HCT116 (cell line): ENCODE measurements at regions not wholly inside any gene's neighbourhood (a gene's known extent, or its start where the extent isn't known, plus 50 kb on each side); places are given as distances from the start of the nearest gene placed in this dataset.

ENCODE experiments used
- ATAC-seq: fragments of 200-7000 bp; cut with Tn5 transposase; 2 replicates; pipeline ENCODE4 v1.9.1; 2020; ENCODE audit warnings: mild to moderate bottlenecking, moderate library complexity
- BruUV-seq: library from RNA; stranded (reverse); fragments of 400-500 nt; replicated peaks from 2 replicates; lab custom pipeline; 2021; lab: Mats Ljungman, UMichigan
- CTCF ChIA-PET: fragments of 300-600 bp; sonication (Branson Sonifier 250); formaldehyde crosslinking; loops from one replicate; lab custom pipeline; 2021; ENCODE audit warnings: antibody characterized with exemption; lab: Charles Lee
- POLR2A ChIA-PET: fragments of 300-600, 350-600 bp; sonication (Branson Sonifier 250); formaldehyde crosslinking; loops from one replicate; lab custom pipeline; 2021; ENCODE audit warnings: antibody characterized with exemption; lab: Charles Lee
- RAD21 ChIA-PET, 2 experiments: fragments of 300-600 bp; sonication (Branson Sonifier 250); formaldehyde crosslinking; loops; one replicate each; lab custom pipeline; 2023; ENCODE audit warnings: low total read pairs in 2 of 2; ENCODE audit not compliant: uncharacterized antibody in 2 of 2, unreplicated experiment in 2 of 2, low non-redundant PET in 1 of 2; lab: Charles Lee
- DNase-seq: peaks from one replicate; pipeline ENCODE4 v3.0.0-alpha.2; 2010; ENCODE audit warnings: low read depth, low spot score
- H2AFZ ChIP-seq: fragments of 200-600 bp; shearing (Covaris generic), sonication (generic); 2 replicates; pipeline ENCODE4 v1.6.1; 2017; ENCODE audit warnings: low read depth, mixed run types, mixed read lengths, antibody characterized with exemption, low read length; ENCODE audit not compliant: poor library complexity, severe bottlenecking
- H3K27ac ChIP-seq: 2 replicates; pipeline ENCODE4 v1.5.1; 2012; ENCODE audit warnings: low read depth, low read length
- H3K27me3 ChIP-seq: fragments of 200-600 bp; sonication (generic); 2 replicates; pipeline ENCODE4 v1.6.1; 2016; ENCODE audit warnings: mixed run types, low read length, mixed read lengths; ENCODE audit not compliant: insufficient read depth
- H3K36me3 ChIP-seq, 2 experiments: fragments of 200-500 bp in 1 of 2; fragments of 200-600 bp in 1 of 2; sonication (Bioruptor generic) in 1 of 2; sonication (generic) in 1 of 2; 2 replicates each; pipeline versions ENCODE4 v1.5.1 to v1.6.1; 2014 to 2016; ENCODE audit warnings: low read length in 2 of 2, inconsistent platforms in 1 of 2, mixed read lengths in 1 of 2, mixed run types in 1 of 2; ENCODE audit not compliant: insufficient read depth in 2 of 2, control insufficient read depth in 1 of 2
- H3K4me1 ChIP-seq, 2 experiments: fragments of 200-600 bp in 1 of 2; sonication (generic) in 1 of 2; 2 replicates each; pipeline versions ENCODE4 v1.5.1 to v1.6.1; 2012 to 2017; ENCODE audit warnings: low read length in 2 of 2, inconsistent platforms in 1 of 2, mild to moderate bottlenecking in 1 of 2, mixed read lengths in 1 of 2, mixed run types in 1 of 2, moderate library complexity in 1 of 2; ENCODE audit not compliant: insufficient read depth in 2 of 2, control insufficient read depth in 1 of 2
- H3K4me2 ChIP-seq: fragments of 200-600 bp; sonication (generic); 2 replicates; pipeline ENCODE4 v1.6.1; 2017; ENCODE audit warnings: mixed run types, low read length, mixed read lengths
- H3K4me3 ChIP-seq, 2 experiments: fragments of 200-600 bp in 1 of 2; sonication (generic) in 1 of 2; replicated peaks in 1 of 2; 2 replicates each; pipeline ENCODE4 v1.5.1; 2011 to 2016; ENCODE audit warnings: low read length in 2 of 2, control low read depth in 1 of 2, low read depth in 1 of 2, mild to moderate bottlenecking in 1 of 2, mixed read lengths in 1 of 2, mixed run types in 1 of 2
- H3K79me2 ChIP-seq: fragments of 200-600 bp; sonication (generic); 2 replicates; pipeline ENCODE4 v1.6.1; 2017; ENCODE audit warnings: mild to moderate bottlenecking, mixed run types, low read length, moderate library complexity, mixed read lengths; ENCODE audit not compliant: insufficient read depth
- H3K9ac ChIP-seq: fragments of 200-600 bp; sonication (generic); 2 replicates; pipeline ENCODE4 v1.6.1; 2016; ENCODE audit warnings: low read length, mixed read lengths
- H3K9me2 ChIP-seq: fragments of 200-600 bp; sonication (generic), shearing (Covaris generic); 2 replicates; pipeline ENCODE4 v1.6.1; 2017; ENCODE audit warnings: mixed run types, mild to moderate bottlenecking, moderate library complexity; ENCODE audit not compliant: insufficient read depth
- H3K9me3 ChIP-seq, 2 experiments: fragments of 200-500 bp in 1 of 2; fragments of 200-600 bp in 1 of 2; sonication (Bioruptor generic) in 1 of 2; sonication (generic) in 1 of 2; 2 replicates each; pipeline ENCODE4 v1.6.1; 2014 to 2017; ENCODE audit warnings: low read length in 2 of 2, mixed read lengths in 2 of 2, inconsistent platforms in 1 of 2, low read depth in 1 of 2, mild to moderate bottlenecking in 1 of 2, mixed run types in 1 of 2, moderate library complexity in 1 of 2; ENCODE audit not compliant: control insufficient read depth in 1 of 2, insufficient read depth in 1 of 2
- H4K20me1 ChIP-seq: fragments of 200-600 bp; sonication (generic), shearing (Covaris generic); 2 replicates; pipeline ENCODE4 v1.6.1; 2017; ENCODE audit warnings: mixed run types, mild to moderate bottlenecking, moderate library complexity; ENCODE audit not compliant: insufficient read depth
- CBX3 ChIP-seq: IDR thresholded peaks from 2 replicates; pipeline ENCODE4 v1.6.1; 2012; ENCODE audit warnings: low read depth
- CEBPB ChIP-seq: IDR thresholded peaks from 2 replicates; pipeline ENCODE4 v1.6.1; 2012; ENCODE audit warnings: low read depth
- EGR1 ChIP-seq: IDR thresholded peaks from 2 replicates; pipeline ENCODE4 v1.6.1; 2012; ENCODE audit warnings: low read depth
- ELF1 ChIP-seq: IDR thresholded peaks from 2 replicates; pipeline ENCODE4 v1.6.1; 2012; ENCODE audit warnings: low read depth, borderline replicate concordance
- EZH2 ChIP-seq: fragments of 200-600 bp; sonication (generic); IDR thresholded peaks from 2 replicates; pipeline ENCODE4 v1.6.1; 2017; ENCODE audit warnings: antibody characterized with exemption, mixed run types
- EZH2phosphoT487 ChIP-seq: fragments of 200-600 bp; IDR thresholded peaks from 2 replicates; pipeline ENCODE4 v1.6.1; 2018; ENCODE audit warnings: antibody characterized with exemption, borderline replicate concordance
- JUND ChIP-seq: IDR thresholded peaks from 2 replicates; pipeline ENCODE4 v1.6.1; 2012
- MAX ChIP-seq: IDR thresholded peaks from 2 replicates; pipeline ENCODE4 v1.6.1; 2012
- POLR2AphosphoS5 ChIP-seq: IDR thresholded peaks from 2 replicates; pipeline ENCODE4 v1.6.1; 2011; ENCODE audit warnings: mild to moderate bottlenecking, low read depth, low read length, moderate library complexity
- RAD21 ChIP-seq: IDR thresholded peaks from 2 replicates; pipeline ENCODE4 v1.6.1; 2012; ENCODE audit warnings: low read depth, mild to moderate bottlenecking
- REST ChIP-seq: IDR thresholded peaks from 2 replicates; pipeline ENCODE4 v1.6.1; 2012; ENCODE audit warnings: low read depth
- SIN3A ChIP-seq: IDR thresholded peaks from 2 replicates; pipeline ENCODE4 v1.6.1; 2012; ENCODE audit warnings: low read depth
- TCF7L2 ChIP-seq: IDR thresholded peaks from 2 replicates; pipeline ENCODE4 v1.7.0; 2011; ENCODE audit warnings: borderline replicate concordance, inconsistent platforms; ENCODE audit not compliant: insufficient read depth, insufficient read length; ENCODE audit errors: extremely low read depth
- YY1 ChIP-seq: IDR thresholded peaks from 2 replicates; pipeline ENCODE4 v1.6.1; 2011; ENCODE audit warnings: low read length, low read depth, moderate library complexity, mild to moderate bottlenecking; ENCODE audit not compliant: insufficient replicate concordance; ENCODE audit errors: extremely low read depth
- ZBTB33 ChIP-seq: IDR thresholded peaks from 2 replicates; pipeline ENCODE4 v1.6.1; 2011; ENCODE audit warnings: mild to moderate bottlenecking, low read length, moderate library complexity; ENCODE audit not compliant: insufficient replicate concordance; ENCODE audit errors: extremely low read depth
- intact Hi-C: fragments of 100-400 bp; cut with micrococcal nuclease; formaldehyde crosslinking; loops from 2 replicates; pipeline ENCODE4 v1.10.0; 2022

GRCh38 chrX:95383778-95384177 is 1300.9 kb upstream of the DIAPH2 start:
- POLR2A ChIA-PET, result no interaction called here
- DNase-seq (no peak), ATAC-seq (no peak)
- Histone ChIP-seq H3K27me3 (no peaks in the 10 kb centered on the region), H3K9ac (no peak overlapping the region), H3K36me3 (no peaks in the 10 kb centered on the region), H3K79me2 (no peaks in the 10 kb centered on the region), H3K9me3 (no peaks in the 10 kb centered on the region), H3K4me1 (no peaks in the 10 kb centered on the region)
- no TSS peak for BruUV-seq
- CTCF ChIA-PET, result no interaction called here
- intact Hi-C loops, result no loop called here
- TF ChIP-seq MAX, result no peak
- TF ChIP-seq TCF7L2, result no peak
- TF ChIP-seq SIN3A, result no peak
- TF ChIP-seq YY1, result no peak
- no peak for TF ChIP-seq CEBPB
- TF ChIP-seq, all 23 proteins: peak for 0
- Histone ChIP-seq H3K9me2 (no peaks in the 10 kb centered on the region), H2AFZ (no peak overlapping the region), H3K4me2 (no peak overlapping the region), H3K4me3 (no peak overlapping the region), H3K27ac (no peak overlapping the region), H4K20me1 (no peaks in the 10 kb centered on the region)
- RAD21 ChIA-PET, result no interaction called here

- Histone ChIP-seq H3K27ac (no peak overlapping the region), H3K9me3 (no peaks in the 10 kb centered on the region), H4K20me1 (no peaks in the 10 kb centered on the region), H3K27me3 (no peaks in the 10 kb centered on the region), H3K9me2 (no peaks in the 10 kb centered on the region), H3K4me2 (no peak overlapping the region), H3K36me3 (no peaks in the 10 kb centered on the region), H2AFZ (no peak overlapping the region), H3K9ac (no peak overlapping the region), H3K79me2 (no peaks in the 10 kb centered on the region), H3K4me1 (no peaks in the 10 kb centered on the region), H3K4me3 (no peak overlapping the region)
- ChIA-PET RAD21 (no interaction called here), POLR2A (no interaction called here), CTCF (no interaction called here)
- TF ChIP-seq EZH2phosphoT487 (no peak), SIN3A (no peak), ZBTB33 (no peak), POLR2AphosphoS5 (no peak), JUND (no peak), RAD21 (no peak), EGR1 (no peak), EZH2 (no peak), CBX3 (no peak), REST (no peak), MAX (no peak), YY1 (no peak), ELF1 (no peak)
- BruUV-seq, result no TSS peak
- intact Hi-C loops, result no loop called here
- ATAC-seq (no peak), DNase-seq (no peak)
Observed at GRCh38 chrX:95427389-95427788, 1257.3 kb upstream of the DIAPH2 start.
